GM12878 (cell line): ENCODE measurements at regions not wholly inside any gene's neighbourhood (a gene's known extent, or its start where the extent isn't known, plus 50 kb on each side); places are given as distances from the start of the nearest gene placed in this dataset.

Source experiments
- ATAC-seq: fragments of 200-7000 bp; cut with Tn5 transposase; 3 replicates; pipeline ENCODE4 v1.9.1; 2020; ENCODE audit warnings: mild to moderate bottlenecking, moderate library complexity
- BruUV-seq: library from RNA; stranded (reverse); fragments of 400-500 nt; replicated peaks from 2 replicates; lab custom pipeline; 2021; lab: Mats Ljungman, UMichigan
- CTCF ChIA-PET: fragments of 300-600 bp; sonication (Branson Sonifier 250); formaldehyde crosslinking; extraction: SDS; loops from one replicate; lab custom pipeline; 2021; ENCODE audit warnings: inconsistent platforms; lab: Yijun Ruan, JAX
- POLR2A ChIA-PET: fragments of 350-600 bp; formaldehyde crosslinking; extraction: SDS; loops from one replicate; lab custom pipeline; 2021; ENCODE audit warnings: inconsistent platforms; lab: Charles Lee
- RAD21 ChIA-PET: fragments of 300-600 bp; sonication (Branson Sonifier 250); formaldehyde crosslinking; loops from one replicate; lab custom pipeline; 2023; ENCODE audit warnings: antibody characterized with exemption; ENCODE audit not compliant: unreplicated experiment; lab: Charles Lee
- SMC1A ChIA-PET: fragments of 300-600 bp; sonication (Branson Sonifier 250); formaldehyde crosslinking; loops from one replicate; lab custom pipeline; 2023; ENCODE audit not compliant: unreplicated experiment, uncharacterized antibody; lab: Charles Lee
- DNase-seq: peaks from one replicate; pipeline ENCODE4 v3.0.0-alpha.2; 2011; ENCODE audit warnings: low read depth, low spot score
- FAIRE-seq: peaks from 3 replicates; lab custom pipeline; 2011; peaks lifted over from hg19 to GRCh38; lab: Jason Lieb, UNC
- H2AFZ ChIP-seq: 2 replicates; pipeline ENCODE4 v1.6.0; 2011; ENCODE audit warnings: low read depth, low read length, control low read depth; ENCODE audit not compliant: control insufficient read depth
- H3K27ac ChIP-seq: 2 replicates; pipeline ENCODE4 v1.5.1; 2011; ENCODE audit warnings: control low read depth; ENCODE audit not compliant: control insufficient read depth, insufficient read depth
- H3K27me3 ChIP-seq, 2 experiments: replicated peaks in 1 of 2; 2 replicates each; pipeline versions ENCODE4 v1.6.0 to v1.6.1; 2011; ENCODE audit warnings: low read length in 1 of 2; ENCODE audit not compliant: control insufficient read depth in 2 of 2, insufficient read depth in 2 of 2
- H3K36me3 ChIP-seq, 2 experiments: 2 replicates each; pipeline ENCODE4 v1.5.1; 2011; ENCODE audit warnings: low read length in 1 of 2; ENCODE audit not compliant: control insufficient read depth in 2 of 2, insufficient read depth in 2 of 2
- H3K4me1 ChIP-seq: 2 replicates; pipeline ENCODE4 v1.6.1; 2011; ENCODE audit warnings: mild to moderate bottlenecking, low read length, moderate library complexity, mixed read lengths; ENCODE audit not compliant: control insufficient read depth, insufficient read depth
- H3K4me2 ChIP-seq: 2 replicates; pipeline ENCODE4 v1.6.0; 2011; ENCODE audit warnings: control low read depth; ENCODE audit not compliant: control insufficient read depth, insufficient read depth
- H3K4me3 ChIP-seq: fragments of 200-600 bp; sonication (generic); 2 replicates; pipeline ENCODE4 v1.5.1; 2016
- H3K79me2 ChIP-seq: 2 replicates; pipeline ENCODE4 v1.6.0; 2011; ENCODE audit warnings: low read length; ENCODE audit not compliant: control insufficient read depth, insufficient read depth
- H3K9ac ChIP-seq: 2 replicates; pipeline ENCODE4 v1.8.0; 2011; ENCODE audit warnings: low read length, control low read depth, mixed read lengths; ENCODE audit not compliant: control insufficient read depth, insufficient read depth
- H3K9me3 ChIP-seq: replicated peaks from 3 replicates; pipeline ENCODE4 v1.5.1; 2011; ENCODE audit warnings: mild to moderate bottlenecking, low read length; ENCODE audit not compliant: control insufficient read depth, insufficient read depth
- H4K20me1 ChIP-seq: 2 replicates; pipeline ENCODE4 v1.6.0; 2011; ENCODE audit not compliant: control insufficient read depth, insufficient read depth
- BRCA1 ChIP-seq: IDR thresholded peaks from 2 replicates; pipeline ENCODE4 v1.6.1; 2011; ENCODE audit warnings: low read depth, low read length, improper control_type of control experiment
- CHD2 ChIP-seq: IDR thresholded peaks from 2 replicates; pipeline ENCODE4 v1.6.1; 2011; ENCODE audit warnings: low read depth, low read length, improper control_type of control experiment, borderline replicate concordance
- HDGF ChIP-seq: fragments of 450-650 bp; IDR thresholded peaks from 2 replicates; pipeline ENCODE4 v1.6.1; 2016; ENCODE audit warnings: antibody characterized with exemption
- KDM1A ChIP-seq: fragments of 200-600 bp; sonication (generic); IDR thresholded peaks from 2 replicates; pipeline ENCODE4 v1.6.1; 2016; ENCODE audit warnings: borderline replicate concordance
- KLF5 ChIP-seq: fragments of 450-650 bp; IDR thresholded peaks from 2 replicates; pipeline ENCODE4 v1.6.1; 2014; ENCODE audit warnings: mild to moderate bottlenecking; ENCODE audit not compliant: partially characterized antibody
- POLR2AphosphoS2 ChIP-seq: IDR thresholded peaks from 2 replicates; pipeline ENCODE4 v1.6.1; 2011; ENCODE audit warnings: low read depth, mild to moderate bottlenecking, low read length, improper control_type of control experiment, moderate library complexity
- RUNX3 ChIP-seq: IDR thresholded peaks from 2 replicates; pipeline ENCODE4 v1.6.1; 2012; ENCODE audit warnings: low read length, inconsistent platforms
- SIN3A ChIP-seq: IDR thresholded peaks from 2 replicates; pipeline ENCODE4 v1.6.1; 2012; ENCODE audit warnings: low read depth, low read length, improper control_type of control experiment
- ZBED1 ChIP-seq: IDR thresholded peaks from 2 replicates; pipeline ENCODE4 v1.6.1; 2016; ENCODE audit warnings: borderline replicate concordance
- WGBS: methylation state at CpG from one replicate; pipeline ENCODE4 v1.1.6; 2016; ENCODE audit warnings: low lambda C conversion rate; ENCODE audit not compliant: insufficient replicate concordance, insufficient coverage; ENCODE audit errors: missing lambda C conversion rate; 5-methylcytosine and 5-hydroxymethylcytosine counted together
- in situ Hi-C: fragments of 300-500 bp; cut with MboI; formaldehyde crosslinking; loops from 9 replicates; pipeline ENCODE4 v1.14.3; 2018; ENCODE audit warnings: mixed read lengths
- intact Hi-C: fragments of 100-400 bp; cut with micrococcal nuclease; formaldehyde crosslinking; loops from one replicate; pipeline ENCODE4 v1.14.2; 2022; ENCODE audit not compliant: unreplicated experiment
- TF ChIP-seq, protein P1 (sequence below): fragments of 450-650 bp; IDR thresholded peaks from 2 replicates; pipeline ENCODE4 v1.6.1; 2017; ENCODE audit warnings: mild to moderate bottlenecking, moderate library complexity
- TF ChIP-seq, protein P2 (sequence below): fragments of 450-650 bp; formaldehyde crosslinking; IDR thresholded peaks from 2 replicates; pipeline ENCODE4 v1.4.0; 2022; ENCODE audit warnings: mild to moderate bottlenecking, moderate library complexity
- TF ChIP-seq, protein P3 (sequence below): fragments of 450-650 bp; IDR thresholded peaks from 2 replicates; pipeline ENCODE4 v1.6.1; 2017; ENCODE audit warnings: borderline replicate concordance
- TF ChIP-seq, protein P4 (sequence below): fragments of 450-650 bp; formaldehyde crosslinking; IDR thresholded peaks from 2 replicates; pipeline ENCODE4 v1.5.0; 2022; ENCODE audit warnings: mild to moderate bottlenecking, missing genetic modification characterization

DNA sequence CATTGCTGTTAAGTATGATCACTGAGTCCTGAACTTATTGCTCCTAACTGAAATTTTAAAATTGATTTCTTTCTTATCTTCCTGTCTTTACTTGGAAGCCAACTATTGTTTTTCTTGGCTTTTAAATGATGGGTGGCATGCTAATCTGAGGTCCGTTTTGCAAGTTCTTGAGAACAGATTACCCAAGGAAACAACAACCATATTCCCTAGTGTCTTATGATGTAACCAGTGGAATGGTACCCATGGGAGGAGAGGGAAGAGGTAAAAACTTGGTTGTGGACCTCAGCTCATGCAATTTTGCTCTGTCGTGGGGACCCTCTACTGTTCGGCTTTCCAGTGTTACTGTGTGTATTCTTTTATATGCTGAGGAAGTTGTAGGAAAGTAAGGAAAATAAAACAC, 454.8 kb upstream of the ADAMTS5 start:
- ChIA-PET SMC1A (no interaction called here), CTCF (no interaction called here), POLR2A (no interaction called here), RAD21 (no interaction called here)
- no TSS peak for BruUV-seq
- Histone ChIP-seq H3K27me3 (no peaks in the 10 kb centered on the region), H3K36me3 (no peaks in the 10 kb centered on the region), H2AFZ (no peak overlapping the region), H3K9me3 (no peaks in the 10 kb centered on the region), H3K79me2 (no peaks in the 10 kb centered on the region), H4K20me1 (no peaks in the 10 kb centered on the region), H3K4me2 (no peak overlapping the region), H3K4me3 (no peak overlapping the region), H3K4me1 (no peaks in the 10 kb centered on the region), H3K9ac (no peak overlapping the region), H3K27ac (no peak overlapping the region)
- DNase-seq (no peak), FAIRE-seq (no peak), ATAC-seq (no peak)
- 34% methylated on average over 3 of the region's 3 CpGs for WGBS
- intact Hi-C loops (no loop called here), in situ Hi-C loops (no loop called here)
- TF ChIP-seq CHD2 (no peak), RUNX3 (no peak), HDGF (no peak), POLR2AphosphoS2 (no peak), KDM1A (no peak), BRCA1 (no peak), KLF5 (no peak), ZBED1 (no peak), SIN3A (no peak)
- TF ChIP-seq, protein P1, sequence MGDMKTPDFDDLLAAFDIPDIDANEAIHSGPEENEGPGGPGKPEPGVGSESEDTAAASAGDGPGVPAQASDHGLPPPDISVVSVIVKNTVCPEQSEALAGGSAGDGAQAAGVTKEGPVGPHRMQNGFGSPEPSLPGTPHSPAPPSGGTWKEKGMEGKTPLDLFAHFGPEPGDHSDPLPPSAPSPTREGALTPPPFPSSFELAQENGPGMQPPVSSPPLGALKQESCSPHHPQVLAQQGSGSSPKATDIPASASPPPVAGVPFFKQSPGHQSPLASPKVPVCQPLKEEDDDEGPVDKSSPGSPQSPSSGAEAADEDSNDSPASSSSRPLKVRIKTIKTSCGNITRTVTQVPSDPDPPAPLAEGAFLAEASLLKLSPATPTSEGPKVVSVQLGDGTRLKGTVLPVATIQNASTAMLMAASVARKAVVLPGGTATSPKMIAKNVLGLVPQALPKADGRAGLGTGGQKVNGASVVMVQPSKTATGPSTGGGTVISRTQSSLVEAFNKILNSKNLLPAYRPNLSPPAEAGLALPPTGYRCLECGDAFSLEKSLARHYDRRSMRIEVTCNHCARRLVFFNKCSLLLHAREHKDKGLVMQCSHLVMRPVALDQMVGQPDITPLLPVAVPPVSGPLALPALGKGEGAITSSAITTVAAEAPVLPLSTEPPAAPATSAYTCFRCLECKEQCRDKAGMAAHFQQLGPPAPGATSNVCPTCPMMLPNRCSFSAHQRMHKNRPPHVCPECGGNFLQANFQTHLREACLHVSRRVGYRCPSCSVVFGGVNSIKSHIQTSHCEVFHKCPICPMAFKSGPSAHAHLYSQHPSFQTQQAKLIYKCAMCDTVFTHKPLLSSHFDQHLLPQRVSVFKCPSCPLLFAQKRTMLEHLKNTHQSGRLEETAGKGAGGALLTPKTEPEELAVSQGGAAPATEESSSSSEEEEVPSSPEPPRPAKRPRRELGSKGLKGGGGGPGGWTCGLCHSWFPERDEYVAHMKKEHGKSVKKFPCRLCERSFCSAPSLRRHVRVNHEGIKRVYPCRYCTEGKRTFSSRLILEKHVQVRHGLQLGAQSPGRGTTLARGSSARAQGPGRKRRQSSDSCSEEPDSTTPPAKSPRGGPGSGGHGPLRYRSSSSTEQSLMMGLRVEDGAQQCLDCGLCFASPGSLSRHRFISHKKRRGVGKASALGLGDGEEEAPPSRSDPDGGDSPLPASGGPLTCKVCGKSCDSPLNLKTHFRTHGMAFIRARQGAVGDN = no peak
- TF ChIP-seq, protein P2, sequence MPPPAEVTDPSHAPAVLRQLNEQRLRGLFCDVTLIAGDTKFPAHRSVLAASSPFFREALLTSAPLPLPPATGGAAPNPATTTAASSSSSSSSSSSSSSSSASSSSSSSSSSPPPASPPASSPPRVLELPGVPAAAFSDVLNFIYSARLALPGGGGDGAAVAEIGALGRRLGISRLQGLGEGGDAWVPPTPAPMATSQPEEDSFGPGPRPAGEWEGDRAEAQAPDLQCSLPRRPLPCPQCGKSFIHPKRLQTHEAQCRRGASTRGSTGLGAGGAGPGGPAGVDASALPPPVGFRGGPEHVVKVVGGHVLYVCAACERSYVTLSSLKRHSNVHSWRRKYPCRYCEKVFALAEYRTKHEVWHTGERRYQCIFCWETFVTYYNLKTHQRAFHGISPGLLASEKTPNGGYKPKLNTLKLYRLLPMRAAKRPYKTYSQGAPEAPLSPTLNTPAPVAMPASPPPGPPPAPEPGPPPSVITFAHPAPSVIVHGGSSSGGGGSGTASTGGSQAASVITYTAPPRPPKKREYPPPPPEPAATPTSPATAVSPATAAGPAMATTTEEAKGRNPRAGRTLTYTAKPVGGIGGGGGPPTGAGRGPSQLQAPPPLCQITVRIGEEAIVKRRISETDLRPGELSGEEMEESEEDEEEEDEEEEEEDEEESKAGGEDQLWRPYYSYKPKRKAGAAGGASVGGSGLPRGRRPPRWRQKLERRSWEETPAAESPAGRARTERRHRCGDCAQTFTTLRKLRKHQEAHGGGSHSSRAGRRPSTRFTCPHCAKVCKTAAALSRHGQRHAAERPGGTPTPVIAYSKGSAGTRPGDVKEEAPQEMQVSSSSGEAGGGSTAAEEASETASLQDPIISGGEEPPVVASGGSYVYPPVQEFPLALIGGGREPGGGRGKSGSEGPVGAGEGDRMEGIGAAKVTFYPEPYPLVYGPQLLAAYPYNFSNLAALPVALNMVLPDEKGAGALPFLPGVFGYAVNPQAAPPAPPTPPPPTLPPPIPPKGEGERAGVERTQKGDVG (CRISPR knock-in tag) = no peak
- TF ChIP-seq, protein P3, sequence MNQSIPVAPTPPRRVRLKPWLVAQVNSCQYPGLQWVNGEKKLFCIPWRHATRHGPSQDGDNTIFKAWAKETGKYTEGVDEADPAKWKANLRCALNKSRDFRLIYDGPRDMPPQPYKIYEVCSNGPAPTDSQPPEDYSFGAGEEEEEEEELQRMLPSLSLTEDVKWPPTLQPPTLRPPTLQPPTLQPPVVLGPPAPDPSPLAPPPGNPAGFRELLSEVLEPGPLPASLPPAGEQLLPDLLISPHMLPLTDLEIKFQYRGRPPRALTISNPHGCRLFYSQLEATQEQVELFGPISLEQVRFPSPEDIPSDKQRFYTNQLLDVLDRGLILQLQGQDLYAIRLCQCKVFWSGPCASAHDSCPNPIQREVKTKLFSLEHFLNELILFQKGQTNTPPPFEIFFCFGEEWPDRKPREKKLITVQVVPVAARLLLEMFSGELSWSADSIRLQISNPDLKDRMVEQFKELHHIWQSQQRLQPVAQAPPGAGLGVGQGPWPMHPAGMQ = no peak
- TF ChIP-seq, protein P4, sequence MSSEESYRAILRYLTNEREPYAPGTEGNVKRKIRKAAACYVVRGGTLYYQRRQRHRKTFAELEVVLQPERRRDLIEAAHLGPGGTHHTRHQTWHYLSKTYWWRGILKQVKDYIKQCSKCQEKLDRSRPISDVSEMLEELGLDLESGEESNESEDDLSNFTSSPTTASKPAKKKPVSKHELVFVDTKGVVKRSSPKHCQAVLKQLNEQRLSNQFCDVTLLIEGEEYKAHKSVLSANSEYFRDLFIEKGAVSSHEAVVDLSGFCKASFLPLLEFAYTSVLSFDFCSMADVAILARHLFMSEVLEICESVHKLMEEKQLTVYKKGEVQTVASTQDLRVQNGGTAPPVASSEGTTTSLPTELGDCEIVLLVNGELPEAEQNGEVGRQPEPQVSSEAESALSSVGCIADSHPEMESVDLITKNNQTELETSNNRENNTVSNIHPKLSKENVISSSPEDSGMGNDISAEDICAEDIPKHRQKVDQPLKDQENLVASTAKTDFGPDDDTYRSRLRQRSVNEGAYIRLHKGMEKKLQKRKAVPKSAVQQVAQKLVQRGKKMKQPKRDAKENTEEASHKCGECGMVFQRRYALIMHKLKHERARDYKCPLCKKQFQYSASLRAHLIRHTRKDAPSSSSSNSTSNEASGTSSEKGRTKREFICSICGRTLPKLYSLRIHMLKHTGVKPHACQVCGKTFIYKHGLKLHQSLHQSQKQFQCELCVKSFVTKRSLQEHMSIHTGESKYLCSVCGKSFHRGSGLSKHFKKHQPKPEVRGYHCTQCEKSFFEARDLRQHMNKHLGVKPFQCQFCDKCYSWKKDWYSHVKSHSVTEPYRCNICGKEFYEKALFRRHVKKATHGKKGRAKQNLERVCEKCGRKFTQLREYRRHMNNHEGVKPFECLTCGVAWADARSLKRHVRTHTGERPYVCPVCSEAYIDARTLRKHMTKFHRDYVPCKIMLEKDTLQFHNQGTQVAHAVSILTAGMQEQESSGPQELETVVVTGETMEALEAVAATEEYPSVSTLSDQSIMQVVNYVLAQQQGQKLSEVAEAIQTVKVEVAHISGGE = no peak
